ENCODE measurements at regions not wholly inside any gene's neighbourhood (a gene's known extent, or its start where the extent isn't known, plus 50 kb on each side); places are given as distances from the start of the nearest gene placed in this dataset.
A peak's percentile ranks its signal among the peaks of the same experiment; 100 is the strongest.

DNA sequence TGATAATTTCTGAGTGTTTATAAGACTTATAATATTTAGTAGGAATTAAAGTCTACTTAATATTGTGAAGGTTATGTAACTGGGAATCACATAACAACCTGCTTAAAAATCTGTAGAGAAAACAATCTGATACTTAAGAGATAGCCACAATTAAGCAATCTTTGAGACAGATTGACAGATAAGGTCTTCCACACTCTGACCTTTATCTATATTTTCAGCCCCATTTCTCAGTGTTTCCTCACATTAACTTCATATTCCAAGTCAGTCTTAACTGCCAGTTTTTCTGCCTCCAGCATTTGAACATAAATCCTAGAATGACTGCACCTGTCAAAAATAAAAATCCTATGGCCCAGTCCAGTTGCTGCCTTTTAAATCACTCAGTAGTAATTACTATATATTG is 423.2 kb downstream of the PYDC2 start:
- no peak for TF ChIP-seq CTCF (IDR thresholded peaks at IDR 0.05)

GRCh38 chr3:191889106-191889505 is 428.1 kb downstream of the PYDC2 start:
- Histone ChIP-seq H3K36me3 (no peaks in the 10 kb centered on the region), H3K27ac (no peak overlapping the region), H3K4me1 (no peaks in the 10 kb centered on the region), H3K9me3 (no peaks in the 10 kb centered on the region), H3K27me3 (no peaks in the 10 kb centered on the region), H3K4me3 (no peak overlapping the region)
- no peak for ATAC-seq
- DNase-seq = no peak
- TF ChIP-seq CTCF (IDR thresholded peaks at IDR 0.05) = no peak
- intact Hi-C loops (cut with DNase I) = no loop called here

More for the DNA sequence above, 423.2 kb downstream of the PYDC2 start:
- DNase-seq (no peak), ATAC-seq (no peak)
- Histone ChIP-seq H3K4me3 (no peak overlapping the region), H3K27me3 (no peaks in the 10 kb centered on the region), H3K9me3 (no peaks in the 10 kb centered on the region), H3K27ac (no peak overlapping the region), H3K4me1 (no peaks in the 10 kb centered on the region), H3K36me3 (no peaks in the 10 kb centered on the region)
- intact Hi-C loops (cut with DNase I) = no loop called here

GRCh38 chr3:191889756-191890155 is 428.8 kb downstream of the PYDC2 start:
- no peak overlapping the region for H3K27ac ChIP-seq
- no peak for TF ChIP-seq CTCF (IDR thresholded peaks at IDR 0.05)
- intact Hi-C loops (cut with DNase I) = no loop called here
- H3K9me3 ChIP-seq = no peaks in the 10 kb centered on the region
- H3K4me1 ChIP-seq = no peaks in the 10 kb centered on the region
- ATAC-seq = no peak
- H3K4me3 ChIP-seq = no peak overlapping the region
- no peaks in the 10 kb centered on the region for H3K36me3 ChIP-seq
- no peaks in the 10 kb centered on the region for H3K27me3 ChIP-seq
- no peak for DNase-seq

DNA sequence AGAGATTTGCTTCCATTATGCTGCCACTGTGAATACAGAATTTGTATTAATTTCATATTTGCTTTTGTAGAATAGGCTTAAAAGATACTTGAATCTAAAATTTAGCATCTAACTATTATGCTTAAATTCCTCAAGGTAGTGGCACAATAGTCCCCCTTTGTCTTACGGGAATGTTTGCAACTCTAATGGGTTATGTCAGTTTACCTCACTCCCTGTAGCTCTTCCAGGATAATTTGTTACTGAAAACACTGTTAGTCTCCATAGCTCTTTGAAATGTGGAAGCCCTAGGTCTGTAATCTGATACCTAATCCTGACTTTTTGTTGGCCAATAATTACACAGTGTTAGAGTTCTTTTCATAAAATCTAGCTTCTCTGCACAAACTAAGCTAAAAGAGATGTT is 433.4 kb downstream of the PYDC2 start:
- no peak for TF ChIP-seq CTCF (IDR thresholded peaks at IDR 0.05)
- Histone ChIP-seq H3K9me3 (no peaks in the 10 kb centered on the region), H3K4me1 (no peaks in the 10 kb centered on the region), H3K4me3 (no peak overlapping the region), H3K27ac (no peak overlapping the region), H3K36me3 (no peaks in the 10 kb centered on the region), H3K27me3 (no peaks in the 10 kb centered on the region)
- intact Hi-C loops (cut with DNase I) = no loop called here
- ATAC-seq (no peak), DNase-seq (peak in 1 of 4 donors; percentile 2)

- Histone ChIP-seq H3K4me1 (no peaks in the 10 kb centered on the region), H3K27me3 (no peaks in the 10 kb centered on the region), H3K27ac (no peak overlapping the region), H3K36me3 (no peaks in the 10 kb centered on the region), H3K9me3 (no peaks in the 10 kb centered on the region), H3K4me3 (no peak overlapping the region)
- TF ChIP-seq CTCF (IDR thresholded peaks at IDR 0.05) = no peak
- ATAC-seq = no peak
- intact Hi-C loops (cut with DNase I) = no loop called here
- no peak for DNase-seq
Measured at GRCh38 chr3:191901741-191902140, 440.8 kb downstream of the PYDC2 start.

Measured in left lung (tissue), 4 donors.